ENCODE measurements at regions not wholly inside any gene's neighbourhood (a gene's known extent, or its start where the extent isn't known, plus 50 kb on each side); places are given as distances from the start of the nearest gene placed in this dataset.

GRCh38 chr1:203422656-203423055, 53.0 kb upstream of the PRELP start:
- Histone ChIP-seq H3K27ac (no peak overlapping the region), H3K4me3 (no peak overlapping the region), H3K4me1 (no peaks in the 10 kb centered on the region), H3K9me3 (no peaks in the 10 kb centered on the region), H3K27me3 (no peaks in the 10 kb centered on the region), H3K36me3 (no peaks in the 10 kb centered on the region)
- TF ChIP-seq, protein P1, sequence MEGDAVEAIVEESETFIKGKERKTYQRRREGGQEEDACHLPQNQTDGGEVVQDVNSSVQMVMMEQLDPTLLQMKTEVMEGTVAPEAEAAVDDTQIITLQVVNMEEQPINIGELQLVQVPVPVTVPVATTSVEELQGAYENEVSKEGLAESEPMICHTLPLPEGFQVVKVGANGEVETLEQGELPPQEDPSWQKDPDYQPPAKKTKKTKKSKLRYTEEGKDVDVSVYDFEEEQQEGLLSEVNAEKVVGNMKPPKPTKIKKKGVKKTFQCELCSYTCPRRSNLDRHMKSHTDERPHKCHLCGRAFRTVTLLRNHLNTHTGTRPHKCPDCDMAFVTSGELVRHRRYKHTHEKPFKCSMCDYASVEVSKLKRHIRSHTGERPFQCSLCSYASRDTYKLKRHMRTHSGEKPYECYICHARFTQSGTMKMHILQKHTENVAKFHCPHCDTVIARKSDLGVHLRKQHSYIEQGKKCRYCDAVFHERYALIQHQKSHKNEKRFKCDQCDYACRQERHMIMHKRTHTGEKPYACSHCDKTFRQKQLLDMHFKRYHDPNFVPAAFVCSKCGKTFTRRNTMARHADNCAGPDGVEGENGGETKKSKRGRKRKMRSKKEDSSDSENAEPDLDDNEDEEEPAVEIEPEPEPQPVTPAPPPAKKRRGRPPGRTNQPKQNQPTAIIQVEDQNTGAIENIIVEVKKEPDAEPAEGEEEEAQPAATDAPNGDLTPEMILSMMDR (IDR thresholded peaks at IDR 0.05), result no peak
- TF ChIP-seq POLR2A (IDR thresholded peaks at IDR 0.05) (no peak), POLR2AphosphoS5 (IDR thresholded peaks at IDR 0.05) (no peak)
- DNase-seq (ENCODE audit: low spot score in 2 of 2), result no peak
- intact Hi-C loops (cut with DNase I; ENCODE audit: low total_unique reads), result loop anchor here (10.0 kb wide), 1 partner anchor 1668 kb away; no protein-coding TSS in a partner anchor

GRCh38 chr1:203424285-203424684, 51.3 kb upstream of the PRELP start:
- no peak for DNase-seq (ENCODE audit: low spot score in 2 of 2)
- Histone ChIP-seq H3K4me1 (peaks cover 0 to 6% of the 10 kb centered on the region in 2 donors), H3K27ac (no peak overlapping the region), H3K27me3 (no peaks in the 10 kb centered on the region), H3K9me3 (no peaks in the 10 kb centered on the region), H3K36me3 (no peaks in the 10 kb centered on the region), H3K4me3 (no peak overlapping the region)
- intact Hi-C loops (cut with DNase I; ENCODE audit: low total_unique reads), result loop anchor here (10.0 kb wide), 1 partner anchor 1669 kb away; no protein-coding TSS in a partner anchor
- TF ChIP-seq POLR2AphosphoS5 (IDR thresholded peaks at IDR 0.05), result no peak
- TF ChIP-seq, protein P1 (IDR thresholded peaks at IDR 0.05), result no peak
- no peak for TF ChIP-seq POLR2A (IDR thresholded peaks at IDR 0.05)

GRCh38 chr1:203424861-203425662, 50.5 kb upstream of the PRELP start:
- no peak for DNase-seq (ENCODE audit: low spot score in 2 of 2)
- Histone ChIP-seq H3K4me3 (no peak overlapping the region), H3K4me1 (peaks cover 0 to 11% of the 10 kb centered on the region in 2 donors), H3K27me3 (no peaks in the 10 kb centered on the region), H3K9me3 (no peaks in the 10 kb centered on the region), H3K36me3 (no peaks in the 10 kb centered on the region), H3K27ac (no peak overlapping the region)
- TF ChIP-seq POLR2AphosphoS5 (IDR thresholded peaks at IDR 0.05), result no peak
- TF ChIP-seq, protein P1 (IDR thresholded peaks at IDR 0.05), result no peak
- TF ChIP-seq POLR2A (IDR thresholded peaks at IDR 0.05), result no peak
- intact Hi-C loops (cut with DNase I; ENCODE audit: low total_unique reads), result loop anchor here (10.0 kb wide), 1 partner anchor 1670 kb away; no protein-coding TSS in a partner anchor

- H3K36me3 ChIP-seq, result no peaks in the 10 kb centered on the region
- no peak overlapping the region for H3K27ac ChIP-seq
- peaks cover 0 to 11% of the 10 kb centered on the region in 2 donors for H3K4me1 ChIP-seq
- TF ChIP-seq, protein P1 (IDR thresholded peaks at IDR 0.05), result no peak
- no peak for TF ChIP-seq POLR2AphosphoS5 (IDR thresholded peaks at IDR 0.05)
- TF ChIP-seq POLR2A (IDR thresholded peaks at IDR 0.05), result no peak
- DNase-seq (ENCODE audit: low spot score in 2 of 2), result no peak
- H3K9me3 ChIP-seq, result no peaks in the 10 kb centered on the region
- H3K27me3 ChIP-seq, result no peaks in the 10 kb centered on the region
- H3K4me3 ChIP-seq, result no peak overlapping the region
- intact Hi-C loops (cut with DNase I; ENCODE audit: low total_unique reads), result loop anchor here (10.0 kb wide), 1 partner anchor 1671 kb away; no protein-coding TSS in a partner anchor
Measured at GRCh38 chr1:203425663-203425975, 50.0 kb upstream of the PRELP start.

All from breast epithelium (tissue), 4 donors.